ENCODE measurements at regions not wholly inside any gene's neighbourhood (a gene's known extent, or its start where the extent isn't known, plus 50 kb on each side); places are given as distances from the start of the nearest gene placed in this dataset.

DNA sequence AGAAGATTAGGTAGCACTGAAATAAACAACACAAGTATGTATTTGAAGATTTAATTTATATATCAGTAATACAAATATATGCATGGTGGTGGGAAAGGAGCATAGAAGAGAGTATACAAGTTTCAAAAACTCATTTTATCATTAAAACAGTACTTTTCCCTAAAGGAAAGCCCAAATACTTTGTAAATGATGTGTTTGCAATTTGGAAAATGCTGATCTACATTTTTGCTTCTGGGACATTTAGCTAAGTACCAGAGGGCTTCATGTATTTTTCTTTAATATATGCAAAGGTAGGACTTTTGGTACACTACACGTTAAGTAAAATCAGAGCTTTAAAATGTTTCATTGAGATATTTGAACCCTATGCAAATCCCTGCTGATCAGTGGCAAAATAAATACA lies 1624.2 kb downstream of the SUCLG1 start:
- H3K9ac ChIP-seq (ENCODE audit: low read depth, low read length), result no peak overlapping the region
- no peaks in the 10 kb centered on the region for H3K9me3 ChIP-seq (ENCODE audit: insufficient read depth, low read length, severe bottlenecking)
- H3K27me3 ChIP-seq (ENCODE audit: insufficient read depth, low read length, poor library complexity), result no peaks in the 10 kb centered on the region
- H3K4me1 ChIP-seq (ENCODE audit: insufficient read depth, low read length), result no peaks in the 10 kb centered on the region
- H2AFZ ChIP-seq (ENCODE audit: low read depth, low read length), result no peak overlapping the region
- no peaks in the 10 kb centered on the region for H3K79me2 ChIP-seq (ENCODE audit: insufficient read depth, low read length)
- DNase-seq, result no peak
- no peak overlapping the region for H3K4me3 ChIP-seq (ENCODE audit: low read depth in 1 of 2, low read length in 2 of 2)
- no peaks in the 10 kb centered on the region for H4K20me1 ChIP-seq (ENCODE audit: insufficient read depth, low read length)
- ATAC-seq (ENCODE audit: insufficient read depth, low read depth), result no peak
- no peaks in the 10 kb centered on the region for H3K36me3 ChIP-seq (ENCODE audit: insufficient read depth, low read length)
- TF ChIP-seq, protein P1, sequence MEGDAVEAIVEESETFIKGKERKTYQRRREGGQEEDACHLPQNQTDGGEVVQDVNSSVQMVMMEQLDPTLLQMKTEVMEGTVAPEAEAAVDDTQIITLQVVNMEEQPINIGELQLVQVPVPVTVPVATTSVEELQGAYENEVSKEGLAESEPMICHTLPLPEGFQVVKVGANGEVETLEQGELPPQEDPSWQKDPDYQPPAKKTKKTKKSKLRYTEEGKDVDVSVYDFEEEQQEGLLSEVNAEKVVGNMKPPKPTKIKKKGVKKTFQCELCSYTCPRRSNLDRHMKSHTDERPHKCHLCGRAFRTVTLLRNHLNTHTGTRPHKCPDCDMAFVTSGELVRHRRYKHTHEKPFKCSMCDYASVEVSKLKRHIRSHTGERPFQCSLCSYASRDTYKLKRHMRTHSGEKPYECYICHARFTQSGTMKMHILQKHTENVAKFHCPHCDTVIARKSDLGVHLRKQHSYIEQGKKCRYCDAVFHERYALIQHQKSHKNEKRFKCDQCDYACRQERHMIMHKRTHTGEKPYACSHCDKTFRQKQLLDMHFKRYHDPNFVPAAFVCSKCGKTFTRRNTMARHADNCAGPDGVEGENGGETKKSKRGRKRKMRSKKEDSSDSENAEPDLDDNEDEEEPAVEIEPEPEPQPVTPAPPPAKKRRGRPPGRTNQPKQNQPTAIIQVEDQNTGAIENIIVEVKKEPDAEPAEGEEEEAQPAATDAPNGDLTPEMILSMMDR (IDR thresholded peaks at IDR 0.05; ENCODE audit: borderline replicate concordance, extremely low read depth, low read length, poor library complexity, severe bottlenecking), result no peak
- TF ChIP-seq EZH2 (IDR thresholded peaks at IDR 0.05; ENCODE audit: borderline replicate concordance, low read depth, low read length, severe bottlenecking), result no peak
- H3K27ac ChIP-seq (ENCODE audit: low read length), result no peak overlapping the region
- H3K4me2 ChIP-seq (ENCODE audit: insufficient read depth, low read length), result no peak overlapping the region

DNA sequence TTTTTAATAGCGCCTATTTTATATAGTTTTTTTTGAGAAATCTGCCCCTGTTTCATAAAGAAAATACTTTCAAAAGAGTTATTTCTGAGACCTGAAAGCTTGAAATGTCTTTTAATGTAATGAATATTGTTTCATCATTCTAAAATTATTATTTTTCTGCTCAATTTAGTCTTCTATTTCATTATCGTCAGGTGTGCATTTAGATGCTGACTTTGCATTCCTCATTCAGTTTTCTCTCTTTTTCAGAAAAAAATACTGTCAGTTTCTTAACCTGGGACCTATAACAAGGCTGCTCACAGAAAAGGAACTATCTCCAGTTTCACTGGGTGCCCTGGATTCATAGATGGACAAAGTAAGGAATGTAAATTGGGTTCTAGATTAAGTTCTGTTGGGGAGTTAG lies 1631.7 kb downstream of the SUCLG1 start:
- H3K4me2 ChIP-seq (ENCODE audit: insufficient read depth, low read length), result no peak overlapping the region
- no peaks in the 10 kb centered on the region for H3K9me3 ChIP-seq (ENCODE audit: insufficient read depth, low read length, severe bottlenecking)
- H4K20me1 ChIP-seq (ENCODE audit: insufficient read depth, low read length), result no peaks in the 10 kb centered on the region
- TF ChIP-seq EZH2 (IDR thresholded peaks at IDR 0.05; ENCODE audit: borderline replicate concordance, low read depth, low read length, severe bottlenecking), result no peak
- TF ChIP-seq, protein P1 (IDR thresholded peaks at IDR 0.05; ENCODE audit: borderline replicate concordance, extremely low read depth, low read length, poor library complexity, severe bottlenecking), result no peak
- H2AFZ ChIP-seq (ENCODE audit: low read depth, low read length), result no peak overlapping the region
- H3K9ac ChIP-seq (ENCODE audit: low read depth, low read length), result no peak overlapping the region
- H3K36me3 ChIP-seq (ENCODE audit: insufficient read depth, low read length), result no peaks in the 10 kb centered on the region
- H3K4me3 ChIP-seq (ENCODE audit: low read depth in 1 of 2, low read length in 2 of 2), result no peak overlapping the region
- no peaks in the 10 kb centered on the region for H3K4me1 ChIP-seq (ENCODE audit: insufficient read depth, low read length)
- no peak for DNase-seq
- no peak overlapping the region for H3K27ac ChIP-seq (ENCODE audit: low read length)
- no peak for ATAC-seq (ENCODE audit: insufficient read depth, low read depth)
- H3K27me3 ChIP-seq (ENCODE audit: insufficient read depth, low read length, poor library complexity), result no peaks in the 10 kb centered on the region
- H3K79me2 ChIP-seq (ENCODE audit: insufficient read depth, low read length), result no peaks in the 10 kb centered on the region

DNA sequence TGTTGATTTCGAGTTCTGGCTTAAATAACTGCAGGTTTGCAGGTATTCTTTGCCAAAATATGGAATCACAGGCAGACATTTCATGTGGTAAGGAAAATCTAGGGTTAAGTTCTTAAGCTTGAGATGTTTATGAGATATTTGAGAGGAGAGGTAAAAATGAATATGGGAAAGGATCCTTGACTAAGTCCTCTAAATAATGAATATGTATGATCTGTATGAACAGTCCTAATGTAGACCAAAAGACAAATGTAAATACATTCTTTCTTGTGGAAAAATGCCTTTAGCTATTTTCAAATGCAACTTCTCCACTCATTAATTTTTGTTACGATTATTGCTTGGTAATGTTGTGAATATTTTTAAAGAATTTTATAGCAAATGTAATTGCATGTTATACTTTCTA lies 1632.6 kb downstream of the SUCLG1 start:
- DNase-seq, result no peak
- TF ChIP-seq, protein P1 (IDR thresholded peaks at IDR 0.05; ENCODE audit: borderline replicate concordance, extremely low read depth, low read length, poor library complexity, severe bottlenecking), result no peak
- no peak for TF ChIP-seq EZH2 (IDR thresholded peaks at IDR 0.05; ENCODE audit: borderline replicate concordance, low read depth, low read length, severe bottlenecking)
- no peaks in the 10 kb centered on the region for H3K27me3 ChIP-seq (ENCODE audit: insufficient read depth, low read length, poor library complexity)
- no peaks in the 10 kb centered on the region for H3K9me3 ChIP-seq (ENCODE audit: insufficient read depth, low read length, severe bottlenecking)
- no peaks in the 10 kb centered on the region for H4K20me1 ChIP-seq (ENCODE audit: insufficient read depth, low read length)
- no peaks in the 10 kb centered on the region for H3K36me3 ChIP-seq (ENCODE audit: insufficient read depth, low read length)
- no peak overlapping the region for H3K4me2 ChIP-seq (ENCODE audit: insufficient read depth, low read length)
- H3K4me1 ChIP-seq (ENCODE audit: insufficient read depth, low read length), result no peaks in the 10 kb centered on the region
- H2AFZ ChIP-seq (ENCODE audit: low read depth, low read length), result no peak overlapping the region
- no peak overlapping the region for H3K27ac ChIP-seq (ENCODE audit: low read length)
- no peak overlapping the region for H3K4me3 ChIP-seq (ENCODE audit: low read depth in 1 of 2, low read length in 2 of 2)
- H3K9ac ChIP-seq (ENCODE audit: low read depth, low read length), result no peak overlapping the region
- ATAC-seq (ENCODE audit: insufficient read depth, low read depth), result no peak
- no peaks in the 10 kb centered on the region for H3K79me2 ChIP-seq (ENCODE audit: insufficient read depth, low read length)
